ENCODE measurements at regions not wholly inside any gene's neighbourhood (a gene's known extent, or its start where the extent isn't known, plus 50 kb on each side); places are given as distances from the start of the nearest gene placed in this dataset.

GRCh38 chr13:64937302-64937701 is 2292.8 kb downstream of the PCDH9 start:
- POLR2A ChIA-PET: no interaction called here
- DNase-seq (ENCODE audit: low read depth, low spot score): no peak
- H3K27me3 ChIP-seq (ENCODE audit: control insufficient read depth in 2 of 2, insufficient read depth in 2 of 2, low read length in 2 of 2): no peaks in the 10 kb centered on the region
- H4K20me1 ChIP-seq (replicated peaks; ENCODE audit: control insufficient read depth, extremely low read depth, insufficient read depth, low read length): no peaks in the 10 kb centered on the region
- no TSS peak for BruUV-seq (replicated peaks)
- no peaks in the 10 kb centered on the region for H3K36me3 ChIP-seq (ENCODE audit: control insufficient read depth in 2 of 2, extremely low read depth in 1 of 2, insufficient read depth in 2 of 2, low read length in 2 of 2)
- H3K9me3 ChIP-seq (replicated peaks; ENCODE audit: control insufficient read depth, insufficient read depth, low read length): no peaks in the 10 kb centered on the region
- TF ChIP-seq POLR2AphosphoS5 (IDR thresholded peaks at IDR 0.05; ENCODE audit: insufficient read depth, low read depth, low read length) (no peak), JUN (IDR thresholded peaks at IDR 0.05; ENCODE audit: borderline replicate concordance, insufficient read depth, insufficient read length, low read depth) (no peak), POLR2A (IDR thresholded peaks at IDR 0.05; ENCODE audit: low read depth, low read length) (no peak), MYC (IDR thresholded peaks at IDR 0.05; ENCODE audit: low read depth, low read length) (no peak), EZH2 (IDR thresholded peaks at IDR 0.05; ENCODE audit: borderline replicate concordance, low read depth, low read length, severe bottlenecking) (no peak), GATA2 (IDR thresholded peaks at IDR 0.05; ENCODE audit: insufficient read depth, insufficient read length, low read depth, low read length) (no peak), FOS (IDR thresholded peaks at IDR 0.05; ENCODE audit: borderline replicate concordance, insufficient read depth, low read length) (no peak)
- TF ChIP-seq, protein P1, sequence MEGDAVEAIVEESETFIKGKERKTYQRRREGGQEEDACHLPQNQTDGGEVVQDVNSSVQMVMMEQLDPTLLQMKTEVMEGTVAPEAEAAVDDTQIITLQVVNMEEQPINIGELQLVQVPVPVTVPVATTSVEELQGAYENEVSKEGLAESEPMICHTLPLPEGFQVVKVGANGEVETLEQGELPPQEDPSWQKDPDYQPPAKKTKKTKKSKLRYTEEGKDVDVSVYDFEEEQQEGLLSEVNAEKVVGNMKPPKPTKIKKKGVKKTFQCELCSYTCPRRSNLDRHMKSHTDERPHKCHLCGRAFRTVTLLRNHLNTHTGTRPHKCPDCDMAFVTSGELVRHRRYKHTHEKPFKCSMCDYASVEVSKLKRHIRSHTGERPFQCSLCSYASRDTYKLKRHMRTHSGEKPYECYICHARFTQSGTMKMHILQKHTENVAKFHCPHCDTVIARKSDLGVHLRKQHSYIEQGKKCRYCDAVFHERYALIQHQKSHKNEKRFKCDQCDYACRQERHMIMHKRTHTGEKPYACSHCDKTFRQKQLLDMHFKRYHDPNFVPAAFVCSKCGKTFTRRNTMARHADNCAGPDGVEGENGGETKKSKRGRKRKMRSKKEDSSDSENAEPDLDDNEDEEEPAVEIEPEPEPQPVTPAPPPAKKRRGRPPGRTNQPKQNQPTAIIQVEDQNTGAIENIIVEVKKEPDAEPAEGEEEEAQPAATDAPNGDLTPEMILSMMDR (IDR thresholded peaks at IDR 0.05; ENCODE audit: extremely low read depth in 1 of 2, insufficient read depth in 1 of 2, low read depth in 1 of 2, low read length in 2 of 2): no peak
- TF ChIP-seq, protein P2, sequence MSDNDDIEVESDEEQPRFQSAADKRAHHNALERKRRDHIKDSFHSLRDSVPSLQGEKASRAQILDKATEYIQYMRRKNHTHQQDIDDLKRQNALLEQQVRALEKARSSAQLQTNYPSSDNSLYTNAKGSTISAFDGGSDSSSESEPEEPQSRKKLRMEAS (IDR thresholded peaks at IDR 0.05; ENCODE audit: insufficient read depth, insufficient read length): no peak
- no peak overlapping the region for H3K4me2 ChIP-seq (ENCODE audit: insufficient read depth, low read length)
- no peak overlapping the region for H3K9ac ChIP-seq (replicated peaks; ENCODE audit: extremely low read depth, insufficient read depth, low read length)
- dilution Hi-C loops (cut with MboI; ENCODE audit: extremely low pct_ligation_motif_present, low sequenced_read_pairs): no loop called here
- H3K4me1 ChIP-seq (ENCODE audit: control insufficient read depth, extremely low read depth, insufficient read depth, low read length): no peaks in the 10 kb centered on the region
- intact Hi-C loops (cut with micrococcal nuclease): no loop called here
- no peak for FAIRE-seq
- no peak overlapping the region for H2AFZ ChIP-seq (ENCODE audit: low read depth, low read length)
- CTCF ChIA-PET: interaction anchor here (1.3 kb wide), 1 partner anchor 16 kb away, joined by 4 read pairs; no protein-coding TSS in a partner anchor
- H3K27ac ChIP-seq (ENCODE audit: insufficient read depth, low read depth, low read length): no peak overlapping the region
- H3K9me1 ChIP-seq (replicated peaks; ENCODE audit: control insufficient read depth, extremely low read depth, insufficient read depth, low read length): no peaks in the 10 kb centered on the region
- H3K4me3 ChIP-seq (replicated peaks in 1 of 3; ENCODE audit: insufficient read depth in 1 of 3, low read depth in 1 of 3, low read length in 3 of 3): no peak overlapping the region
- H3K79me2 ChIP-seq (ENCODE audit: control insufficient read depth, insufficient read depth, low read length): no peaks in the 10 kb centered on the region

Measured in endothelial cell of umbilical vein (primary cell).